ENCODE measurements at regions not wholly inside any gene's neighbourhood (a gene's known extent, or its start where the extent isn't known, plus 50 kb on each side); places are given as distances from the start of the nearest gene placed in this dataset.

GRCh38 chr2:17166506-17166905 is 351.7 kb downstream of the RAD51AP2 start:
- TF ChIP-seq CTCF (IDR thresholded peaks at IDR 0.05; ENCODE audit: poor library complexity, severe bottlenecking) (no peak), EZH2 (IDR thresholded peaks at IDR 0.05; ENCODE audit: borderline replicate concordance, insufficient read depth, low read length, poor library complexity, severe bottlenecking) (no peak), TAF1 (IDR thresholded peaks at IDR 0.05; ENCODE audit: low read depth) (no peak), RAD21 (conservative IDR thresholded peaks at IDR 0.05) (peak; percentile 36), POLR2AphosphoS5 (IDR thresholded peaks at IDR 0.05) (peak; percentile 97), SMC3 (conservative IDR thresholded peaks at IDR 0.05; ENCODE audit: poor library complexity) (peak; percentile 18), REST (IDR thresholded peaks at IDR 0.05; ENCODE audit: borderline replicate concordance) (peak; percentile 88), EP300 (conservative IDR thresholded peaks at IDR 0.05; ENCODE audit: poor library complexity, severe bottlenecking) (peak; percentile 85)

Data from neural cell (in vitro differentiated cells).